ENCODE measurements at regions not wholly inside any gene's neighbourhood (a gene's known extent, or its start where the extent isn't known, plus 50 kb on each side); places are given as distances from the start of the nearest gene placed in this dataset.
A peak's percentile ranks its signal among the peaks of the same experiment; 100 is the strongest.

- Histone ChIP-seq H3K9me3 (ENCODE audit: low read depth) (no peaks in the 10 kb centered on the region), H3K9me2 (replicated peaks; ENCODE audit: insufficient read depth) (no peaks in the 10 kb centered on the region), H3K27me3 (no peaks in the 10 kb centered on the region), H4K20me1 (ENCODE audit: insufficient read depth, poor library complexity, severe bottlenecking) (no peaks in the 10 kb centered on the region), H2AFZ (no peak overlapping the region), H3K4me2 (no peak overlapping the region), H3K4me1 (ENCODE audit: insufficient read depth) (no peaks in the 10 kb centered on the region), H3K79me2 (no peaks in the 10 kb centered on the region), H3K4me3 (no peak overlapping the region), H3K27ac (no peak overlapping the region), H3K36me3 (replicated peaks; ENCODE audit: insufficient read depth, low read depth) (no peaks in the 10 kb centered on the region)
- WGBS (ENCODE audit: low lambda C conversion rate, missing lambda C conversion rate): 94% methylated on average over 2 of the region's 2 CpGs
- TF ChIP-seq EZH2phosphoT487 (IDR thresholded peaks at IDR 0.05; ENCODE audit: low read depth, severe bottlenecking, unreplicated experiment): no peak
- TF ChIP-seq EZH2 (IDR thresholded peaks at IDR 0.05; ENCODE audit: borderline replicate concordance): no peak
- TF ChIP-seq, protein P1, sequence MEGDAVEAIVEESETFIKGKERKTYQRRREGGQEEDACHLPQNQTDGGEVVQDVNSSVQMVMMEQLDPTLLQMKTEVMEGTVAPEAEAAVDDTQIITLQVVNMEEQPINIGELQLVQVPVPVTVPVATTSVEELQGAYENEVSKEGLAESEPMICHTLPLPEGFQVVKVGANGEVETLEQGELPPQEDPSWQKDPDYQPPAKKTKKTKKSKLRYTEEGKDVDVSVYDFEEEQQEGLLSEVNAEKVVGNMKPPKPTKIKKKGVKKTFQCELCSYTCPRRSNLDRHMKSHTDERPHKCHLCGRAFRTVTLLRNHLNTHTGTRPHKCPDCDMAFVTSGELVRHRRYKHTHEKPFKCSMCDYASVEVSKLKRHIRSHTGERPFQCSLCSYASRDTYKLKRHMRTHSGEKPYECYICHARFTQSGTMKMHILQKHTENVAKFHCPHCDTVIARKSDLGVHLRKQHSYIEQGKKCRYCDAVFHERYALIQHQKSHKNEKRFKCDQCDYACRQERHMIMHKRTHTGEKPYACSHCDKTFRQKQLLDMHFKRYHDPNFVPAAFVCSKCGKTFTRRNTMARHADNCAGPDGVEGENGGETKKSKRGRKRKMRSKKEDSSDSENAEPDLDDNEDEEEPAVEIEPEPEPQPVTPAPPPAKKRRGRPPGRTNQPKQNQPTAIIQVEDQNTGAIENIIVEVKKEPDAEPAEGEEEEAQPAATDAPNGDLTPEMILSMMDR (IDR thresholded peaks at IDR 0.05; ENCODE audit: poor library complexity): no peak
- no peak for DNase-seq (ENCODE audit: low spot score)
Measured at GRCh38 chr11:79661373-79661772, 220.5 kb upstream of the TENM4 start.

DNA sequence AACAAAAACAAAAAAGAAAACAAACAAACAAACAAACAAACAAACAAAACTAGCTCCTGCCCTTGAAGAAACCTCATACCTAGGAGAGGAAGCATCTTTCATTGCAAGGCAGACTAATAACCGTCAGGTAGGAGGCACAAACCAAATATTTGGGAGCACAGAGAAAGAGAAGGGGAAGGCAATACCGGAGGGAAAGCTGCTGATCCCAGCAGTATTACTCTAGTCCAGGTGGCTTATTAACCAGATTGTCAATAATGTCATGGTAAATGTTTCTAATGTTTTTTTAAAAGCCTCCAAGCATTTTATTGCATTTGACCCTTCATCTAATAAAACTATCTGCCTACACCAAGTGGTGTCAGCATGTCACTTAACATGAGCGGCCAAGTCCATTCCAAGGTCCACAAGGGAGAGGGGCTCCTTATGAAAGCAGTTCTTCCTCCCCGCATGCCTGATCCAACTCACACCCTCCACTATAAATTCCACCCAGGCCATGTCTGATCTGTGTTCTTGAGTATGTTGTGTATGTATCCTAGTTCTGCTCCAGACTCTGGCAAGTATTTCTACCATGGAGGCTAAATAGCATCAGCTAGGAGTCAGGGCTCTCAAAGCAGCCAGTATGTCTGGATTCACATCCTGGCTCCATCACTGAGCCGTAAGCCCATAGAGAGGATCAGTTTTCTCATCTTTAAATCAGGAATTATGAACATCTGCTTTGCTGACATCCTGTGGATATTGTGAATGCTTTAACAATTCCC lies 208.1 kb upstream of the TENM4 start:
- no peaks in the 10 kb centered on the region for H3K36me3 ChIP-seq (replicated peaks; ENCODE audit: insufficient read depth, low read depth)
- H3K4me1 ChIP-seq (ENCODE audit: insufficient read depth): peaks cover 8% of the 10 kb centered on the region
- no peak for TF ChIP-seq EZH2 (IDR thresholded peaks at IDR 0.05; ENCODE audit: borderline replicate concordance)
- no peak for TF ChIP-seq EZH2phosphoT487 (IDR thresholded peaks at IDR 0.05; ENCODE audit: low read depth, severe bottlenecking, unreplicated experiment)
- peak overlapping the region; percentile 67 for H3K27ac ChIP-seq
- no peaks in the 10 kb centered on the region for H3K9me2 ChIP-seq (replicated peaks; ENCODE audit: insufficient read depth)
- 58% methylated on average over 5 of the region's 5 CpGs for WGBS (ENCODE audit: low lambda C conversion rate, missing lambda C conversion rate)
- no peaks in the 10 kb centered on the region for H3K9me3 ChIP-seq (ENCODE audit: low read depth)
- H3K4me2 ChIP-seq: peak overlapping the region; percentile 22
- H3K4me3 ChIP-seq: no peak overlapping the region
- DNase-seq (ENCODE audit: low spot score): peak; percentile 48
- no peaks in the 10 kb centered on the region for H3K27me3 ChIP-seq
- H4K20me1 ChIP-seq (ENCODE audit: insufficient read depth, poor library complexity, severe bottlenecking): no peaks in the 10 kb centered on the region
- H2AFZ ChIP-seq: no peak overlapping the region
- H3K79me2 ChIP-seq: no peaks in the 10 kb centered on the region

GRCh38 chr11:79637219-79637618 lies 196.4 kb upstream of the TENM4 start:
- Histone ChIP-seq H3K27me3 (no peaks in the 10 kb centered on the region), H3K4me1 (ENCODE audit: insufficient read depth) (no peaks in the 10 kb centered on the region), H3K4me3 (no peak overlapping the region), H3K36me3 (replicated peaks; ENCODE audit: insufficient read depth, low read depth) (no peaks in the 10 kb centered on the region), H3K27ac (no peak overlapping the region), H2AFZ (no peak overlapping the region), H3K9me3 (ENCODE audit: low read depth) (no peaks in the 10 kb centered on the region), H3K9me2 (replicated peaks; ENCODE audit: insufficient read depth) (no peaks in the 10 kb centered on the region), H3K79me2 (no peaks in the 10 kb centered on the region), H3K4me2 (no peak overlapping the region), H4K20me1 (ENCODE audit: insufficient read depth, poor library complexity, severe bottlenecking) (no peaks in the 10 kb centered on the region)
- DNase-seq (ENCODE audit: low spot score): no peak
- WGBS (ENCODE audit: low lambda C conversion rate, missing lambda C conversion rate): 92% methylated on average over 6 of the region's 6 CpGs
- no peak for TF ChIP-seq EZH2 (IDR thresholded peaks at IDR 0.05; ENCODE audit: borderline replicate concordance)
- TF ChIP-seq, protein P1 (IDR thresholded peaks at IDR 0.05; ENCODE audit: poor library complexity): no peak
- TF ChIP-seq EZH2phosphoT487 (IDR thresholded peaks at IDR 0.05; ENCODE audit: low read depth, severe bottlenecking, unreplicated experiment): no peak

DNA sequence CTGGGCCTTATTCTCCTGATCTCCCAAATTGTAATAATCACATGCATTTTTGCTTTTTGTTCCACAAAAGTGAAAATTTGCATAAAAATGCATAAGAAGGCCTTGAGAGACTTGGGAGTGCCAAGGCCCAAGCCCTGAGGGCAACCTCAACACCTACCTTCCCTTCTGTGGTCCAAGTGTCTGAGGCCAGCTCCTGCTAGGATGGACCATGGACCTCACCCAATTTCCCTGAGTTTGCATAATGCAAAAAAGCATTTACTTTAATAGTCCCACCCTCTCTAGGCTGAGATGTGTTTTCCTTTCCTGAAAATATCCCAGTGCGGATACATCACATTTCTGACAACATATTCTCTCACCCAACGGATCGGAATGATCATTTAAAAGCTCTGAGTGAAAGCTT lies 194.1 kb upstream of the TENM4 start:
- Histone ChIP-seq H3K27ac (no peak overlapping the region), H3K9me2 (replicated peaks; ENCODE audit: insufficient read depth) (no peaks in the 10 kb centered on the region), H3K4me1 (ENCODE audit: insufficient read depth) (no peaks in the 10 kb centered on the region), H3K4me3 (no peak overlapping the region), H2AFZ (no peak overlapping the region), H3K9me3 (ENCODE audit: low read depth) (no peaks in the 10 kb centered on the region), H3K4me2 (no peak overlapping the region), H4K20me1 (ENCODE audit: insufficient read depth, poor library complexity, severe bottlenecking) (no peaks in the 10 kb centered on the region), H3K79me2 (no peaks in the 10 kb centered on the region), H3K27me3 (no peaks in the 10 kb centered on the region), H3K36me3 (replicated peaks; ENCODE audit: insufficient read depth, low read depth) (no peaks in the 10 kb centered on the region)
- WGBS (ENCODE audit: low lambda C conversion rate, missing lambda C conversion rate): 98% methylated on average over 3 of the region's 3 CpGs
- TF ChIP-seq, protein P1 (IDR thresholded peaks at IDR 0.05; ENCODE audit: poor library complexity): no peak
- TF ChIP-seq EZH2phosphoT487 (IDR thresholded peaks at IDR 0.05; ENCODE audit: low read depth, severe bottlenecking, unreplicated experiment) (no peak), EZH2 (IDR thresholded peaks at IDR 0.05; ENCODE audit: borderline replicate concordance) (no peak)
- DNase-seq (ENCODE audit: low spot score): no peak
